ENCODE measurements at regions not wholly inside any gene's neighbourhood (a gene's known extent, or its start where the extent isn't known, plus 50 kb on each side); places are given as distances from the start of the nearest gene placed in this dataset.

GRCh38 chr3:153282355-153282754 is 120.3 kb downstream of the RAP2B start:
- TF ChIP-seq CTCF (IDR thresholded peaks at IDR 0.05) (no peak), EZH2 (IDR thresholded peaks at IDR 0.05; ENCODE audit: borderline replicate concordance, insufficient read depth, low read depth, low read length, poor library complexity, severe bottlenecking) (no peak)
